GM23338 (cell line): ENCODE measurements at regions not wholly inside any gene's neighbourhood (a gene's known extent, or its start where the extent isn't known, plus 50 kb on each side); places are given as distances from the start of the nearest gene placed in this dataset.

Source experiments
- ATAC-seq: fragments of 200-7000 bp; cut with Tn5 transposase; 3 replicates; pipeline ENCODE4 v1.9.1; 2020
- DNase-seq: peaks from one replicate; pipeline ENCODE4 v3.0.0-alpha.2; 2015; ENCODE audit warnings: low spot score
- H2AFZ ChIP-seq: fragments of 200-600 bp; sonication (generic); 2 replicates; pipeline ENCODE4 v1.8.0; 2016; ENCODE audit warnings: antibody characterized with exemption, mild to moderate bottlenecking, moderate library complexity
- H3F3A ChIP-seq: fragments of 200-600 bp; sonication (generic); replicated peaks from 2 replicates; pipeline ENCODE4 v1.8.0; 2017; ENCODE audit warnings: antibody characterized with exemption, mixed run types, low read depth
- H3K27ac ChIP-seq: fragments of 200-600 bp; sonication (generic); 2 replicates; pipeline ENCODE4 v1.6.1; 2016; ENCODE audit warnings: low read depth
- H3K27me3 ChIP-seq: fragments of 200-600 bp; sonication (generic); 2 replicates; pipeline ENCODE4 v1.8.0; 2016; ENCODE audit warnings: mild to moderate bottlenecking, mixed run types, moderate library complexity; ENCODE audit not compliant: insufficient read depth
- H3K36me3 ChIP-seq: fragments of 200-600 bp; sonication (generic); 2 replicates; pipeline ENCODE4 v1.8.0; 2016; ENCODE audit warnings: mild to moderate bottlenecking; ENCODE audit not compliant: insufficient read depth
- H3K4me1 ChIP-seq: fragments of 200-600 bp; sonication (generic); 2 replicates; pipeline ENCODE4 v1.8.0; 2016; ENCODE audit warnings: mild to moderate bottlenecking, moderate library complexity; ENCODE audit not compliant: insufficient read depth
- H3K4me2 ChIP-seq: fragments of 200-600 bp; sonication (generic); 2 replicates; pipeline ENCODE4 v1.7.1; 2017; ENCODE audit warnings: mixed run types
- H3K4me3 ChIP-seq: fragments of 200-600 bp; sonication (generic); 2 replicates; pipeline ENCODE4 v1.6.1; 2016; ENCODE audit warnings: mixed run types
- H3K79me2 ChIP-seq: fragments of 200-600 bp; sonication (generic); replicated peaks from 2 replicates; pipeline ENCODE4 v1.8.0; 2017; ENCODE audit warnings: mild to moderate bottlenecking; ENCODE audit not compliant: insufficient read depth
- H3K9me2 ChIP-seq: fragments of 200-600 bp; sonication (generic); 2 replicates; pipeline ENCODE4 v1.8.0; 2017; ENCODE audit not compliant: insufficient read depth
- H4K20me1 ChIP-seq: fragments of 200-600 bp; sonication (generic); replicated peaks from 2 replicates; pipeline ENCODE4 v1.8.0; 2017; ENCODE audit warnings: mild to moderate bottlenecking; ENCODE audit not compliant: insufficient read depth
- H3K27ac Mint-ChIP-seq: 2 replicates; pipeline ENCODE4 v1.8.0; 2020; ENCODE audit warnings: inconsistent platforms, mild to moderate bottlenecking, moderate library complexity, mixed read lengths
- H3K27me3 Mint-ChIP-seq: 3 replicates; pipeline ENCODE4 v1.8.0; 2022; ENCODE audit warnings: low read depth, mild to moderate bottlenecking, moderate library complexity, mixed read lengths, inconsistent platforms; ENCODE audit not compliant: insufficient read depth, poor library complexity
- H3K36me3 Mint-ChIP-seq: 3 replicates; pipeline ENCODE4 v1.8.0; 2021; ENCODE audit warnings: low read depth, mild to moderate bottlenecking, inconsistent platforms, moderate library complexity, mixed read lengths
- H3K4me1 Mint-ChIP-seq: 3 replicates; pipeline ENCODE4 v1.8.0; 2020; ENCODE audit warnings: mild to moderate bottlenecking, inconsistent platforms, mixed read lengths
- H3K4me3 Mint-ChIP-seq: 3 replicates; pipeline ENCODE4 v1.8.0; 2021; ENCODE audit warnings: moderate library complexity, mild to moderate bottlenecking, inconsistent platforms, mixed read lengths
- H3K9me3 Mint-ChIP-seq: 3 replicates; pipeline ENCODE4 v1.8.0; 2020; ENCODE audit warnings: moderate library complexity, mild to moderate bottlenecking, inconsistent platforms, mixed read lengths
- CREB1 ChIP-seq: fragments of 250-450 bp; sonication (Bioruptor Pico); IDR thresholded peaks from 2 replicates; pipeline ENCODE4 v1.5.0; 2020; ENCODE audit warnings: low read depth, mild to moderate bottlenecking, moderate library complexity
- CTCF ChIP-seq, 2 experiments: fragments of 200-600 bp in 1 of 2; sonication (generic) in 1 of 2; conservative IDR thresholded peaks; 2 replicates each; pipeline versions ENCODE4 v1.5.1 to v1.6.1; 2016 to 2017; ENCODE audit warnings: antibody characterized with exemption in 2 of 2, low read depth in 2 of 2, mild to moderate bottlenecking in 2 of 2, moderate library complexity in 1 of 2
- EZH2 ChIP-seq: fragments of 200-600 bp; sonication (generic); IDR thresholded peaks from one replicate; pipeline ENCODE4 v1.8.0; 2017; ENCODE audit warnings: antibody characterized with exemption, mild to moderate bottlenecking, low read depth; ENCODE audit not compliant: unreplicated experiment
- EZH2phosphoT487 ChIP-seq: fragments of 200-600 bp; sonication (generic); IDR thresholded peaks from one replicate; pipeline ENCODE4 v1.8.1; 2018; ENCODE audit warnings: antibody characterized with exemption; ENCODE audit not compliant: unreplicated experiment
- JUNB ChIP-seq: IDR thresholded peaks from one replicate; pipeline ENCODE4 v1.6.1; 2016; ENCODE audit warnings: antibody characterized with exemption; ENCODE audit not compliant: unreplicated experiment
- NANOG ChIP-seq: IDR thresholded peaks from 2 replicates; pipeline ENCODE4 v1.6.1; 2016; ENCODE audit warnings: antibody characterized with exemption, borderline replicate concordance
- POLR2AphosphoS5 ChIP-seq: IDR thresholded peaks from 2 replicates; pipeline ENCODE4 v1.6.1; 2016; ENCODE audit warnings: antibody characterized with exemption, low read depth
- REST ChIP-seq: IDR thresholded peaks from one replicate; pipeline ENCODE4 v1.6.1; 2018; ENCODE audit warnings: antibody characterized with exemption; ENCODE audit not compliant: unreplicated experiment
- STAT1 ChIP-seq: IDR thresholded peaks from one replicate; pipeline ENCODE4 v1.6.1; 2016; ENCODE audit warnings: antibody characterized with exemption; ENCODE audit not compliant: unreplicated experiment
- ZNF114 ChIP-seq: fragments of 250-450 bp; sonication (Bioruptor Pico); IDR thresholded peaks from 2 replicates; pipeline ENCODE4 v1.5.0; 2020; ENCODE audit warnings: mild to moderate bottlenecking, moderate library complexity
- ZNF331 ChIP-seq: fragments of 250-450 bp; sonication (Bioruptor Pico); IDR thresholded peaks from 2 replicates; pipeline ENCODE4 v1.5.0; 2020; ENCODE audit warnings: low read depth, mild to moderate bottlenecking, moderate library complexity
- ZNF462 ChIP-seq: fragments of 250-450 bp; sonication (Bioruptor Pico); IDR thresholded peaks from 2 replicates; pipeline ENCODE4 v1.5.0; 2020; ENCODE audit warnings: mild to moderate bottlenecking, moderate library complexity
- TF ChIP-seq, protein P1 (sequence below): IDR thresholded peaks from 2 replicates; pipeline ENCODE4 v1.6.1; 2016; ENCODE audit warnings: antibody characterized with exemption

DNA sequence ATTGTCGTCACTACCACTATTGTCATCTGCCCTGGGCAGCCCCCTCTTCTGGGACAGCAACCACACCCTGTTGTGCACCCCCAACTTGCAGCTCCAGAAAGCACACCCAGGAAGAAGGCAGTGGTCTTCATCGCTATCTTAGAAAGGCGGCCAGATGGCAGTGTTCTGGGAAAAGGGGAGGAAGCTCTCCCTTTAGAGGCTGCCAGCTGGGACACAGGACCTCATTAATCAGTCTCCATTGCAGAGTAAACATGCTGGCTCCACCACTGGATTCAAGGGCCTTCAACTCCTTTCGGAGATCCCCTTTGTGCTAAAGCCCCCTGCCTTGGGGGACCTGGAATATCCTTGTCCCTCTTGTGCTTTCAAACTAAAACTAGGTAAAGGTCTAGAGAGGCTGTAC, 199.3 kb upstream of the LINGO1 start:
- no peaks in the 10 kb centered on the region for H3K9me3 Mint-ChIP-seq
- ATAC-seq (no peak), DNase-seq (no peak)
- H3K4me1 Mint-ChIP-seq, result peaks cover 8% of the 10 kb centered on the region
- Histone ChIP-seq H3K4me1 (no peaks in the 10 kb centered on the region), H3K4me3 (no peak overlapping the region), H3K27me3 (no peaks in the 10 kb centered on the region), H4K20me1 (no peaks in the 10 kb centered on the region), H3F3A (no peaks in the 10 kb centered on the region), H3K9me2 (0 out of 2 replicates have a peak, but pooled peaks cover 4% of the 10 kb centered on the region), H3K27ac (no peak overlapping the region), H2AFZ (no peak overlapping the region), H3K79me2 (no peaks in the 10 kb centered on the region), H3K36me3 (no peaks in the 10 kb centered on the region), H3K4me2 (no peak overlapping the region)
- no peaks in the 10 kb centered on the region for H3K36me3 Mint-ChIP-seq
- TF ChIP-seq ZNF331 (CRISPR knock-in tag) (no peak), STAT1 (no peak), NANOG (no peak), ZNF462 (CRISPR knock-in tag) (no peak), CREB1 (no peak), POLR2AphosphoS5 (no peak), EZH2 (no peak), ZNF114 (CRISPR knock-in tag) (no peak), JUNB (no peak), REST (no peak), EZH2phosphoT487 (no peak), CTCF (conservative IDR thresholded peaks at IDR 0.05; ENCODE audit: low read depth in 2 of 2) (no peak)
- TF ChIP-seq, protein P1, sequence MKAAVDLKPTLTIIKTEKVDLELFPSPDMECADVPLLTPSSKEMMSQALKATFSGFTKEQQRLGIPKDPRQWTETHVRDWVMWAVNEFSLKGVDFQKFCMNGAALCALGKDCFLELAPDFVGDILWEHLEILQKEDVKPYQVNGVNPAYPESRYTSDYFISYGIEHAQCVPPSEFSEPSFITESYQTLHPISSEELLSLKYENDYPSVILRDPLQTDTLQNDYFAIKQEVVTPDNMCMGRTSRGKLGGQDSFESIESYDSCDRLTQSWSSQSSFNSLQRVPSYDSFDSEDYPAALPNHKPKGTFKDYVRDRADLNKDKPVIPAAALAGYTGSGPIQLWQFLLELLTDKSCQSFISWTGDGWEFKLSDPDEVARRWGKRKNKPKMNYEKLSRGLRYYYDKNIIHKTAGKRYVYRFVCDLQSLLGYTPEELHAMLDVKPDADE, result no peak
- no peak overlapping the region for H3K4me3 Mint-ChIP-seq
- H3K27ac Mint-ChIP-seq, result no peak overlapping the region
- H3K27me3 Mint-ChIP-seq, result peaks cover 9% of the 10 kb centered on the region
